HG03039 (cell line): ENCODE measurements at regions not wholly inside any gene's neighbourhood (a gene's known extent, or its start where the extent isn't known, plus 50 kb on each side); places are given as distances from the start of the nearest gene placed in this dataset.
"Not testable (repeated sequence)": the region's sequence is repeated elsewhere in the genome, so short reads cannot be mapped to it uniquely, and the experiment has no call there.

ENCODE experiments used
- ATAC-seq: cut with Tn5 transposase; IDR thresholded peaks from one replicate; pipeline ENCODE4 v1.9.1; 2021; ENCODE audit warnings: mild to moderate bottlenecking, moderate library complexity; ENCODE audit not compliant: unreplicated experiment

GRCh38 chr14:71552809-71553208, 379.4 kb upstream of the RGS6 start:
- ATAC-seq: no peak

GRCh38 chr14:71553779-71554178, 378.4 kb upstream of the RGS6 start:
- no peak for ATAC-seq

- no peak for ATAC-seq
These were observed 377.9 kb upstream of the RGS6 start for GRCh38 chr14:71554323-71554722.

- ATAC-seq: peak; percentile 9
These were observed 377.1 kb upstream of the RGS6 start for GRCh38 chr14:71554959-71555612.

- peak; percentile 79 for ATAC-seq
These were observed 376.3 kb upstream of the RGS6 start for GRCh38 chr14:71555654-71556559.

GRCh38 chr14:71556730-71557129, 375.5 kb upstream of the RGS6 start:
- no peak for ATAC-seq

GRCh38 chr14:71557351-71557750, 374.9 kb upstream of the RGS6 start:
- no peak for ATAC-seq

- not testable (repeated sequence) for ATAC-seq
These were observed 373.3 kb upstream of the RGS6 start for GRCh38 chr14:71558943-71559342.

- ATAC-seq: no peak
These were observed 371.5 kb upstream of the RGS6 start for GRCh38 chr14:71560751-71561150.

GRCh38 chr14:71563492-71564153, 368.6 kb upstream of the RGS6 start:
- ATAC-seq: no peak

- ATAC-seq: no peak
These were observed 366.0 kb upstream of the RGS6 start for GRCh38 chr14:71566276-71566675.

- ATAC-seq: not testable (repeated sequence)
These were observed 364.6 kb upstream of the RGS6 start for GRCh38 chr14:71567499-71568133.

- no peak for ATAC-seq
These were observed 357.3 kb upstream of the RGS6 start for GRCh38 chr14:71574976-71575375.

- no peak for ATAC-seq
These were observed 355.8 kb upstream of the RGS6 start for GRCh38 chr14:71576472-71576871.

- ATAC-seq: no peak
These were observed 352.9 kb upstream of the RGS6 start for GRCh38 chr14:71579331-71579730.

- ATAC-seq: no peak
These were observed 349.5 kb upstream of the RGS6 start for GRCh38 chr14:71582705-71583104.

- no peak for ATAC-seq
These were observed 349.0 kb upstream of the RGS6 start for GRCh38 chr14:71583194-71583593.

- no peak for ATAC-seq
These were observed 348.5 kb upstream of the RGS6 start for GRCh38 chr14:71583705-71584104.

- no peak for ATAC-seq
These were observed 346.9 kb upstream of the RGS6 start for GRCh38 chr14:71585361-71585760.

- no peak for ATAC-seq
These were observed 345.9 kb upstream of the RGS6 start for GRCh38 chr14:71586131-71586897.
